ENCODE measurements at regions not wholly inside any gene's neighbourhood (a gene's known extent, or its start where the extent isn't known, plus 50 kb on each side); places are given as distances from the start of the nearest gene placed in this dataset.

GRCh38 chr2:234825616-234826015 is 126.2 kb upstream of the SH3BP4 start:
- TF ChIP-seq CTCF (IDR thresholded peaks at IDR 0.05; ENCODE audit: low read length) (no peak), EZH2 (IDR thresholded peaks at IDR 0.05; ENCODE audit: borderline replicate concordance, low read length) (no peak)

Measured in OCI-LY1 (cell line).